Activated B cell treated with CpG ODN at 0.5 μM for 24 hours (primary cell): ENCODE measurements at regions not wholly inside any gene's neighbourhood (a gene's known extent, or its start where the extent isn't known, plus 50 kb on each side); places are given as distances from the start of the nearest gene placed in this dataset.

Source experiments
- ATAC-seq: fragments of 200-7000 bp; cut with Tn5 transposase; one replicate; pipeline ENCODE4 v1.10.0; 2021; ENCODE audit warnings: low read depth, mild to moderate bottlenecking, moderate library complexity
- CTCF ChIA-PET: fragments of 350-600 bp; sonication (Branson Sonifier 250); formaldehyde crosslinking; loops from one replicate; lab custom pipeline; 2021; ENCODE audit warnings: antibody characterized with exemption; lab: Charles Lee
- POLR2A ChIA-PET: fragments of 350-600 bp; sonication (Branson Sonifier 250); formaldehyde crosslinking; loops from one replicate; lab custom pipeline; 2021; ENCODE audit warnings: antibody characterized with exemption; lab: Charles Lee
- DNase-seq: peaks from one replicate; pipeline ENCODE4 v3.0.0; 2022
- H3K27ac Mint-ChIP-seq: one replicate; pipeline ENCODE4 v1.8.0; 2020; ENCODE audit warnings: mixed read lengths
- H3K27me3 Mint-ChIP-seq: one replicate; pipeline ENCODE4 v1.8.0; 2021; ENCODE audit warnings: mixed read lengths
- H3K36me3 Mint-ChIP-seq: one replicate; pipeline ENCODE4 v1.8.0; 2021; ENCODE audit warnings: low read depth, mixed read lengths
- H3K4me1 Mint-ChIP-seq: one replicate; pipeline ENCODE4 v1.8.0; 2021; ENCODE audit warnings: mixed read lengths
- H3K4me3 Mint-ChIP-seq: one replicate; pipeline ENCODE4 v1.8.0; 2020; ENCODE audit warnings: mild to moderate bottlenecking, mixed read lengths
- H3K9me3 Mint-ChIP-seq: one replicate; pipeline ENCODE4 v1.8.0; 2020; ENCODE audit warnings: mixed read lengths
- intact Hi-C: fragments of 100-400 bp; cut with micrococcal nuclease; formaldehyde crosslinking; loops from one replicate; pipeline ENCODE4 v1.15.1; 2024
- TF ChIP-seq, protein P1 (sequence below): fragments of 200-600 bp; IDR thresholded peaks from one replicate; pipeline ENCODE4 v1.8.0; 2022; ENCODE audit warnings: antibody characterized with exemption, mild to moderate bottlenecking

GRCh38 chr4:132383571-132384199 lies 765.4 kb upstream of the PCDH10 start:
- H3K9me3 Mint-ChIP-seq: peaks cover 2% of the 10 kb centered on the region

DNA sequence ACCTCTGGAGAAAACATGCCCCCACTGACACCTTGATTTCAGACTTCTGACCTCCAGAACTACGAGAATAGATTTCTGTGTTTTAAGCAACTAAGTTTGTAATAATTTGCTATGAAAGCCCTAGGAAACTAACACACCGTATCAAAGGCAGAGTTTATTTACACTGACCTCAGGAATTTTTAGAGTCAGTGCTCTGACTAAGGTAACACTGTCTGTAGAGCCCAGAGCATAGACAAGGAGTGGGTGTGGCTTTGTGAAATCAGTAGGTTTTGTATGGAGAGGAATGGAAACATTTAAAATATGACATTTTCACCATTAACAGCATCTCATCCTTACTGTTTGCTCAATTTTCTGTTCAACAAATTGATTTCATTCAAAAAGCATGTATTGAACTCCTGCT lies 764.4 kb upstream of the PCDH10 start:
- Mint-ChIP-seq H3K27me3 (no peaks in the 10 kb centered on the region), H3K36me3 (no peaks in the 10 kb centered on the region), H3K4me3 (no peak overlapping the region), H3K4me1 (no peaks in the 10 kb centered on the region), H3K27ac (no peak overlapping the region), H3K9me3 (peaks cover 2% of the 10 kb centered on the region)
- DNase-seq: no peak
- ATAC-seq: no peak
- TF ChIP-seq, protein P1, sequence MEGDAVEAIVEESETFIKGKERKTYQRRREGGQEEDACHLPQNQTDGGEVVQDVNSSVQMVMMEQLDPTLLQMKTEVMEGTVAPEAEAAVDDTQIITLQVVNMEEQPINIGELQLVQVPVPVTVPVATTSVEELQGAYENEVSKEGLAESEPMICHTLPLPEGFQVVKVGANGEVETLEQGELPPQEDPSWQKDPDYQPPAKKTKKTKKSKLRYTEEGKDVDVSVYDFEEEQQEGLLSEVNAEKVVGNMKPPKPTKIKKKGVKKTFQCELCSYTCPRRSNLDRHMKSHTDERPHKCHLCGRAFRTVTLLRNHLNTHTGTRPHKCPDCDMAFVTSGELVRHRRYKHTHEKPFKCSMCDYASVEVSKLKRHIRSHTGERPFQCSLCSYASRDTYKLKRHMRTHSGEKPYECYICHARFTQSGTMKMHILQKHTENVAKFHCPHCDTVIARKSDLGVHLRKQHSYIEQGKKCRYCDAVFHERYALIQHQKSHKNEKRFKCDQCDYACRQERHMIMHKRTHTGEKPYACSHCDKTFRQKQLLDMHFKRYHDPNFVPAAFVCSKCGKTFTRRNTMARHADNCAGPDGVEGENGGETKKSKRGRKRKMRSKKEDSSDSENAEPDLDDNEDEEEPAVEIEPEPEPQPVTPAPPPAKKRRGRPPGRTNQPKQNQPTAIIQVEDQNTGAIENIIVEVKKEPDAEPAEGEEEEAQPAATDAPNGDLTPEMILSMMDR: no peak
- intact Hi-C loops: no loop called here
- CTCF ChIA-PET: no interaction called here
- POLR2A ChIA-PET: no interaction called here

More at GRCh38 chr4:132383571-132384199, 765.4 kb upstream of the PCDH10 start:
- Mint-ChIP-seq H3K4me1 (no peaks in the 10 kb centered on the region), H3K27ac (no peak overlapping the region), H3K27me3 (no peaks in the 10 kb centered on the region), H3K4me3 (no peak overlapping the region), H3K36me3 (no peaks in the 10 kb centered on the region)
- ChIA-PET POLR2A (no interaction called here), CTCF (no interaction called here)
- ATAC-seq: no peak
- TF ChIP-seq, protein P1: no peak
- no peak for DNase-seq
- intact Hi-C loops: no loop called here

DNA sequence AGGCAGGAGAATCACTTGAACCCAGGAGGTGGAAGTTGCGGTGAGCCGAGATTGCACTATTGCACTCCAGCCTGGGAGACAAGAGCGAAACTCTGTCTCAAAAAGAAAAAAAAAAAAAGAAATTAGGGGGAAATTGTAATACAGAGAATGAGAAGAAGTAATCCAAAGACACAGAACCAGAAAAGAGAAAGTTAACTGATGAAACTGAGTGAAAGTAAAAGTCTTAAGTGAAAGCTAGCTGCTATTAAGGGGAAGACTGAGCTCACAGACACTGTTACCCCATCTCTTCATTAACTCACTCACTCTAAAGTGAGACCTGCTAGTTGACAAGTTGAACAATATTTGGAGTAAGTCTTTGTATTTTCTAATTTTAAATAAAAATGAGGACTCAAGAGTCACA lies 763.0 kb upstream of the PCDH10 start:
- ChIA-PET POLR2A (no interaction called here), CTCF (no interaction called here)
- no peaks in the 10 kb centered on the region for H3K27me3 Mint-ChIP-seq
- TF ChIP-seq, protein P1: no peak
- peaks cover 2% of the 10 kb centered on the region for H3K9me3 Mint-ChIP-seq
- intact Hi-C loops: no loop called here
- no peaks in the 10 kb centered on the region for H3K36me3 Mint-ChIP-seq
- no peaks in the 10 kb centered on the region for H3K4me1 Mint-ChIP-seq
- no peak overlapping the region for H3K4me3 Mint-ChIP-seq
- no peak overlapping the region for H3K27ac Mint-ChIP-seq
- ATAC-seq (no peak), DNase-seq (no peak)

GRCh38 chr4:132387060-132387459 lies 762.0 kb upstream of the PCDH10 start:
- intact Hi-C loops: no loop called here

GRCh38 chr4:132395561-132395960 lies 753.5 kb upstream of the PCDH10 start:
- Mint-ChIP-seq H3K27ac (no peak overlapping the region), H3K9me3 (peaks cover 4% of the 10 kb centered on the region), H3K4me3 (no peak overlapping the region), H3K4me1 (no peaks in the 10 kb centered on the region), H3K27me3 (no peaks in the 10 kb centered on the region), H3K36me3 (no peaks in the 10 kb centered on the region)
- CTCF ChIA-PET: no interaction called here
- ATAC-seq (no peak), DNase-seq (no peak)
- intact Hi-C loops: no loop called here
- POLR2A ChIA-PET: no interaction called here
- TF ChIP-seq, protein P1: no peak

More at GRCh38 chr4:132387060-132387459, 762.0 kb upstream of the PCDH10 start:
- no peak for DNase-seq
- TF ChIP-seq, protein P1: no peak
- H3K9me3 Mint-ChIP-seq: no peaks in the 10 kb centered on the region
- ChIA-PET CTCF (no interaction called here), POLR2A (no interaction called here)
- H3K4me3 Mint-ChIP-seq: no peak overlapping the region
- no peaks in the 10 kb centered on the region for H3K27me3 Mint-ChIP-seq
- H3K4me1 Mint-ChIP-seq: no peaks in the 10 kb centered on the region
- no peak for ATAC-seq
- no peak overlapping the region for H3K27ac Mint-ChIP-seq
- H3K36me3 Mint-ChIP-seq: no peaks in the 10 kb centered on the region
